Uterus (tissue), 2 donors: ENCODE measurements at regions not wholly inside any gene's neighbourhood (a gene's known extent, or its start where the extent isn't known, plus 50 kb on each side); places are given as distances from the start of the nearest gene placed in this dataset.

Experiments
- POLR2A ChIP-seq, 2 donors: fragments of 450-650 bp; IDR thresholded peaks; one replicate each; pipeline ENCODE4 v1.6.1; 2016; ENCODE audit warnings: antibody characterized with exemption in 2 of 2, mild to moderate bottlenecking in 1 of 2, moderate library complexity in 1 of 2
- TF ChIP-seq, protein P1 (sequence below), 4 experiments: fragments of 200-600 bp in 2 of 4; fragments of 450-650 bp in 2 of 4; sonication (generic) in 2 of 4; IDR thresholded peaks; one replicate each; pipeline ENCODE4 v1.5.1; 2016 to 2019; ENCODE audit warnings: antibody characterized with exemption in 4 of 4, mild to moderate bottlenecking in 2 of 4, moderate library complexity in 1 of 4

GRCh38 chr13:90752070-90752469 lies 595.4 kb upstream of the MIR17HG start:
- TF ChIP-seq POLR2A (IDR thresholded peaks at IDR 0.05) = no peak
- TF ChIP-seq, protein P1, sequence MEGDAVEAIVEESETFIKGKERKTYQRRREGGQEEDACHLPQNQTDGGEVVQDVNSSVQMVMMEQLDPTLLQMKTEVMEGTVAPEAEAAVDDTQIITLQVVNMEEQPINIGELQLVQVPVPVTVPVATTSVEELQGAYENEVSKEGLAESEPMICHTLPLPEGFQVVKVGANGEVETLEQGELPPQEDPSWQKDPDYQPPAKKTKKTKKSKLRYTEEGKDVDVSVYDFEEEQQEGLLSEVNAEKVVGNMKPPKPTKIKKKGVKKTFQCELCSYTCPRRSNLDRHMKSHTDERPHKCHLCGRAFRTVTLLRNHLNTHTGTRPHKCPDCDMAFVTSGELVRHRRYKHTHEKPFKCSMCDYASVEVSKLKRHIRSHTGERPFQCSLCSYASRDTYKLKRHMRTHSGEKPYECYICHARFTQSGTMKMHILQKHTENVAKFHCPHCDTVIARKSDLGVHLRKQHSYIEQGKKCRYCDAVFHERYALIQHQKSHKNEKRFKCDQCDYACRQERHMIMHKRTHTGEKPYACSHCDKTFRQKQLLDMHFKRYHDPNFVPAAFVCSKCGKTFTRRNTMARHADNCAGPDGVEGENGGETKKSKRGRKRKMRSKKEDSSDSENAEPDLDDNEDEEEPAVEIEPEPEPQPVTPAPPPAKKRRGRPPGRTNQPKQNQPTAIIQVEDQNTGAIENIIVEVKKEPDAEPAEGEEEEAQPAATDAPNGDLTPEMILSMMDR (IDR thresholded peaks at IDR 0.05) = no peak
